ENCODE measurements at regions not wholly inside any gene's neighbourhood (a gene's known extent, or its start where the extent isn't known, plus 50 kb on each side); places are given as distances from the start of the nearest gene placed in this dataset.
"Not testable (repeated sequence)": the region's sequence is repeated elsewhere in the genome, so short reads cannot be mapped to it uniquely, and the experiment has no call there.

GRCh38 chr6:10082385-10082784, 332.5 kb downstream of the TFAP2A start:
- ATAC-seq: peak; percentile 58
- no peak for DNase-seq (ENCODE audit: low spot score)
- intact Hi-C loops (cut with DNase I): no loop called here

- no peak for ATAC-seq
- no peak for DNase-seq (ENCODE audit: low spot score)
- intact Hi-C loops (cut with DNase I): no loop called here
These were observed 332.9 kb downstream of the TFAP2A start for GRCh38 chr6:10081957-10082356.

- no peak for ATAC-seq
- DNase-seq (ENCODE audit: low spot score): no peak
- intact Hi-C loops (cut with DNase I): no loop called here
These were observed 333.8 kb downstream of the TFAP2A start for GRCh38 chr6:10081075-10081474.

DNA sequence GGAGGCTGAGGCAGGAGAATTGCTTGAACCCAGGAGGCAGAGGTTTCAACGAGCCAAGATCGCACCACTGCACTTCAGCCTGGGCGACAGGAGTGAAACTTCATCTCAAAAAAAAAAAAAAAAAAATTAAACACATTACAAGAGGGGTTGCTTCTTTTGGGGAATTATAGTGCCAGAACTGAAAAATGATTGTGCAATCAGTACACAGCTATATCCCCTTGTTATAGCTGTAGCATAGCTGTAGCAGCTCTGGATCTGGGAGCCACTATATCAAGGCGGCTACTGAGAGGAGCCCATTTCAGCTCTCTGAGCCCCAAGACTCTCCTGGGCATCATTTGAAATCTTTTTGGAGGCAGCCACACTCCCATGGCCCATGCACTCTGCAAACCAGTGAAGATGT, 334.3 kb downstream of the TFAP2A start:
- DNase-seq (ENCODE audit: low spot score) (no peak), ATAC-seq (no peak)
- intact Hi-C loops (cut with DNase I): no loop called here

- DNase-seq (ENCODE audit: low spot score) (no peak), ATAC-seq (no peak)
- intact Hi-C loops (cut with DNase I): no loop called here
These were observed 336.3 kb downstream of the TFAP2A start for GRCh38 chr6:10078581-10078980.

DNA sequence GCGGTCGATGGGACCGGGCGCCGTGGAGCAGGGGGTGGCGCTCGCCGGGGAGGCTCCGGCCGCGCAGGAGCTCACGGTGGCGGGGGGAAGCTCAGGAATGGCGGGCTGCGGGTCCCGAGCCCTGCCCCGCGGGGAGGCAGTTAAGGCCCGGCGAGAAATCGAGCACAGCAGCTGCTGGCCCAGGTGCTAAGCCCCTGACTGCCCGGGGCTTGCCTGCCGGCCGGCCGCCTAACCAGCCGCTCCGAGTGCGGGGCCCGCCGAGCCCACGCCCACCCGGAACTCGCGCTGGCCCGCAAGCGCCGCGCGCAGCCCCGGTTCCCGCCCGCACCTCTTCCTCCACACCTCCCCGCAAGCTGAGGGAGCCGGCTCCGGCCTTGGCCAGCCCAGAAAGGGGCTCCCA, 340.1 kb downstream of the TFAP2A start:
- intact Hi-C loops (cut with DNase I); ATAC-seq; DNase-seq (ENCODE audit: low spot score): not testable (repeated sequence)

DNA sequence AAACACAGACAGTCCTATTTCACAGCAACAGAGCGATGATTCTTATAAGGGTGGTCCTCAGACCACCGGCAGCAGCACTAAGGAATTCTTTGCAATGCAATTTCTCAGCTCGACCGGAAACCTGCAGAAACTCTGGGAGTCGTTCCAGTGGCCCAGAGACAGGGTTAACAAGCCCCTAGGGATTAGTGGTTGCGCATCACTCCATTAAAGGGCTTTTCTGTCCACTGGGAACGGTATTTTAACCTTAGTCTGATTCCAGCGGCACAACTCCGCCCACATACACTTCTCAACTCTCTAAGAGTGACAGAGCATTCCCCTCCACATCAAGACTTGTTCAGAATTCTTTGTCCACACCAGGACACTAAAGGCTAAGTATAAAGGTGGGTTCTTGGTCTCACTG, 341.5 kb downstream of the TFAP2A start:
- DNase-seq (ENCODE audit: low spot score) (no peak), ATAC-seq (no peak)
- intact Hi-C loops (cut with DNase I): no loop called here

DNA sequence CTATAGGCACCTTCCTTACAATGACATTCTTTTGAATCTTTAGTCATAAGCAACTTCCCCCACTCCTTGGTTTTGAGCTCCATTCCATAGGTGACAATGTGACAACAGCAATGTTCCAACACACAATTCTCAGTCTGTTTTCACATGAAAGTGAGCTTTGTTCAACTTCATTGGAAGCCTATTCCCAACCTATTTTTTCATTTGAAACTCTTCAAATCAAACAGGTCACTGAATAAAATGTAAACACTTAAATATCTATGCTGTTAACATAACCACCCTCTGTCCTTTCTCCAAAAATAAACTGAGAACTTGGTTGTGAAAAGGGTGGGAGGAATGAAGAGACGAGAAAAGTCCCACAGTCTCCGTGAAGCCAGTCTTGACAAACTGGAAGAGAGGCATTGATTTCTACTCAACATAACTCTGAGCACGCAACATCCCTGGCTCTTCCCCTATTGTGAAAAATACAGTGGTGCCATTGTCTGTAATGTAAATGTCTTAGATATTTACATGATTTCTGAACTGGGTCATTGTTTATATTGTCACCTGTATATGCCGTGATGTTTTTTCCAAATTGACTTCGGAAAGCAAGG, 343.1 kb downstream of the TFAP2A start:
- intact Hi-C loops (cut with DNase I): no loop called here
- DNase-seq (ENCODE audit: low spot score) (no peak), ATAC-seq (no peak)

- ATAC-seq: no peak
- intact Hi-C loops (cut with DNase I): no loop called here
- DNase-seq (ENCODE audit: low spot score): no peak
These were observed 354.9 kb downstream of the TFAP2A start for GRCh38 chr6:10060004-10060403.

DNA sequence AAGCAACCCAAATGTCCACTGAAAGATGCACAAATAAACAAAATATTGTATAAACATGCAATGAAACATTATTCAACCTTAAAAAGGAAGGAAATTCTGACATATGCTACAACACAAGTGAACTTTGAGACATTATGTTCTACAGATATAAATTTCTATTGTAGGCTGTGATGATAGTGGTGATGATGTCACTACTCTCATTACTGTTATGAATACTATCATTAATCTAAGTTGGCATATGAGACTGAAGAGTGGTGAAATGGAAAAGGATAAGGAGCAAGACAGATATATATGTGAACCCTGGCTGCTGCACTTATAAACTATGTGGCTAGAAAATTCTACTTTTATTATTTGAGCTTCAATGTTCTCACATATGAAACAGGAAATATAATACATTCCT, 360.2 kb downstream of the TFAP2A start:
- intact Hi-C loops (cut with DNase I): no loop called here
- DNase-seq (ENCODE audit: low spot score): no peak
- ATAC-seq: no peak

DNA sequence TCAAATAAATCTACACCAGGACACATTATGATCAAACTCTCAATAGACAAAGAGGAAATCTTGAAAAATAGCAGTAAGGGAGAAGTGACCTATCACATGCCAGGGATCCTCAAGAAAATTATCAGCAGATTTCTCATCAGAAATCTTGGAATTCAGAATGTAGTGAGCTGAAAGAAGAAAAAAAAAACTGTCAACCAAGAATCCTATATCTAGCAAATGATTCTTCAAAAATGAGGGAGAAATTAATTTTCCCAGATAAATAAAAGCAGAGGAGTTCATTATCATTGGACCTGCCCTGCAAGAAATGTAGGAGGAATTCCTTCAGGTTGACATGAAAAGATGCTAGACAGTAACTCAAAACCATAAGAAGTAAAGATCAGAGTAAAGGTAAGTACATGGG, 363.6 kb downstream of the TFAP2A start:
- intact Hi-C loops (cut with DNase I): no loop called here
- ATAC-seq (no peak), DNase-seq (ENCODE audit: low spot score) (no peak)

DNA sequence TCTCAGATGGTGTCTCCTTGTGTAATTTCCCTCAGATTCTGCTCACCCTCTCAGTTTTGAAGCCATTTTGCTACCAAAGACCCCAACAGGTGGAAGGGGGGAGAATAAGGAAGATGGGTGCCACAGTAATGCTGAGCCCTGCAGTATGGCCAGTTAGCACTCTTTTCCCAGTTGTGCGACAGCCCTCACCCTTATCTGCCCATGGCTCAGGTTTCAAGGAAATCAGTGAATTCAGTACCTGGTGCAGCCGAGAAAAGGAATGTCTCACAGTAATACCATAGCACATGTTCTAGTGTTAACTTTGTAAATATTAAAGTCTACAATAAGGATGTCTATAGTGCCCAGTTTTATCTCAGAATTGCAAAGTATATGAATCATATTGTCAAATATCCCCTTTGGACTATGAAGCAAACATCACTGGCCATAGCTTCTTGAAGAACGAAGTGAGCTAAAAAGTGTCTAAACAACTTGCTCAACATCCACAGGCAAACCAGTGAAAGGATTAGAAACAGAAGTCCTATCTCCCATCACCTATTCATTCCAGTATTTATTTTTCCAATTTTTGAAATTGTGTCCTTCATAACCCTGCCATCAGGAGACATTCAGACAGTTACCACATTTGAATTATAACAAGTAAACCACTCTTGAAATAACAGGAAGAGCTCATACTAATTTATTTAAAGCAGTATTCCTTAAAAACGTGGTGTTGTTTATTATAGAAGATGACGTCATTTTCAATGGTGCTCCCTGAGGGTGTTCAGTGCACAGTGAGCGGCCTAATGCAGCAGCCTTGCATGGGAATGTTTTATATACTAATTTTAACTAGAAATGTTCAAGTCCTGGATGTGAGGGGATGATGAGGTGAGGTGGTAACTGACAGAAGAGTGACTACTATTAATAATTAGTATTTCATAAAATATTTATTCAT, 366.2 kb downstream of the TFAP2A start:
- intact Hi-C loops (cut with DNase I): no loop called here

GRCh38 chr6:10042280-10042679, 372.6 kb downstream of the TFAP2A start:
- no peak for ATAC-seq
- DNase-seq (ENCODE audit: low spot score): no peak
- intact Hi-C loops (cut with DNase I): no loop called here

More for the DNA sequence above, 366.2 kb downstream of the TFAP2A start:
- no peak for DNase-seq (ENCODE audit: low spot score)
- no peak for ATAC-seq

DNA sequence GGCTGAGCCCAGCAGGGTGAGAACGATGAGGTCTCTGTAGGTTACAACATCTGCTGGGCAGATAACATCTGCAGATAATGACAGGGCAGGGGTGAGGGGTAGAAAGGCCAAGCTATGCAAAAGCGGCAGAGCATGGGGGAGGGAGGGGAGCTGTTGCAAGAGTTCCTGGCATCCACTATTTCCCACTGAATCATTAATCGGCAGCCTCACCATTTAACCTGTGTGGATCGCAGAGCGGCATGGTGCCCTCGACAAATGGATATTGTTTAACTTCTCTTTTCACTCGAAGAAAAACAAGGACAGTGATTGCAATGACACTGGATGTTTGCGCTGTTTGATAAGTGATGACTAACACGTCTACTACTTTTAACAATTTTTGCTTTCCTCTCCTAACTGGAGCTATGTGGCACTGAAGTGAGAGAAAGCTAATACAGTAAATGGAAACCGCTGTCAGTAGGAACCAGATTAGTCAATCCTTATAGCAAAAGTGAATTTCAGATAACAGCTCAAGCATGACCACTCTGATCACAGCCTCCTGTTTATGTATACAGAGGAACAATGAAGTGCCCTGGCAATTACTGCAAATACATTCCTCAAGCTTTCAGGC, 381.5 kb downstream of the TFAP2A start:
- intact Hi-C loops (cut with DNase I): loop anchor here (10.0 kb wide), 1 partner anchor 381 kb away; the partner anchor contains the start of gene TFAP2A
- DNase-seq (ENCODE audit: low spot score): no peak
- ATAC-seq: no peak

- ATAC-seq (no peak), DNase-seq (ENCODE audit: low spot score) (no peak)
- intact Hi-C loops (cut with DNase I): loop anchor here (10.0 kb wide), 1 partner anchor 383 kb away; the partner anchor contains the start of gene TFAP2A
These were observed 383.3 kb downstream of the TFAP2A start for GRCh38 chr6:10031617-10032016.

DNA sequence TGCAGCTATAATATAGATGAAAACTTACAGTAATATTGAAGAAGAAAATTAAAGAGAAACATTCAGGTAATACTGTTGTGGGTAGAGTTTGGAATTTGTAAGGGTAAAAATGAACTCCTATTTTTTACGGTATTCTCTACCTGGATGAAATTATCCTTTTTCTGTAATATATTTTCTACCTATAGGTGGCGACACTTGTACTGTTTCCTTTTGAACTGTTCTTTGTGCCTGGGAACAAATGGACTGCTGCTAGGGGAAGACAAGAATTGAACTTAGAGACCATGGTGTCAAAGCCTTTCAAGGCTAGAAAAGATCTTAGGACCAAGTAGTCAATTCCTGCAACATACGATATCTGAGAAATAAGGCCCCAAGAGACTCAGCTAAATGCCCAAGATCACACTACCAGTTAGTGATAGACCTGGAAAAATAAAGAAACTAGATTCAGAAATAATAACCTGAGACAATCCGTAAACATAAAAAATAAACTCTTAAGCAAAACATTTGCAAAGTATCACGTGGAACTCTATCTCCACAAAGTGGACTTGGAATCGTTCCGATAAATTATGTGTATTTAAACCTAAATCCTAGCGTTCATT, 383.8 kb downstream of the TFAP2A start:
- DNase-seq (ENCODE audit: low spot score): no peak
- intact Hi-C loops (cut with DNase I): loop anchor here (10.0 kb wide), 1 partner anchor 384 kb away; the partner anchor contains the start of gene TFAP2A
- no peak for ATAC-seq

- no peak for DNase-seq (ENCODE audit: low spot score)
- intact Hi-C loops (cut with DNase I): no loop called here
These were observed 386.7 kb downstream of the TFAP2A start for GRCh38 chr6:10028222-10028621.

GRCh38 chr6:10019851-10020250, 395.0 kb downstream of the TFAP2A start:
- ATAC-seq (no peak), DNase-seq (ENCODE audit: low spot score) (no peak)
- intact Hi-C loops (cut with DNase I): no loop called here

More at GRCh38 chr6:10028222-10028621, 386.7 kb downstream of the TFAP2A start:
- no peak for ATAC-seq

DNA sequence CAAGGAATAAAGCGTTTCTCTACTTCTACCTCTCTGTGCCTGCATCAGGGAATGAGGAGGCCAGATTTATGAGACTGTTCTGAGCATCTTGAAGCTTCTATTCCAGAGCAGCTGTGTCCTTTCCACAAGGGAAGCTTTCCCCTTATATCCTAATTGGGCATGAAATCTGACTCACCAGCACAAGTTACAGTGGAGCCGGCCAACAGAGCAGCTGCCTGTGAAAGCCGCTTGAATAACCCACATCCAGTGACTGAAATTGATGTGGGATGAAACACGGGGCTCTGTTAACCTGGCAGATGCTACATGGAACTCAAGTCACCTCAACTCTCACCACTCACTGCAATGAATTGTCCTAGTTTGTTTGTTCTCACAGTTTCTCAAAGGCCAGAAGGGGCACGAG, 400.3 kb downstream of the TFAP2A start:
- intact Hi-C loops (cut with DNase I): no loop called here
- ATAC-seq (no peak), DNase-seq (ENCODE audit: low spot score) (no peak)

GRCh38 chr6:10000551-10000950, 414.3 kb downstream of the TFAP2A start:
- DNase-seq (ENCODE audit: low spot score): no peak
- intact Hi-C loops (cut with DNase I): no loop called here
- ATAC-seq: no peak
